ENCODE measurements at regions not wholly inside any gene's neighbourhood (a gene's known extent, or its start where the extent isn't known, plus 50 kb on each side); places are given as distances from the start of the nearest gene placed in this dataset.

GRCh38 chr12:13487326-13487725 lies 290.8 kb downstream of the EMP1 start:
- TF ChIP-seq CTCF (IDR thresholded peaks at IDR 0.05), result no peak
- H3K4me1 ChIP-seq, result no peaks in the 10 kb centered on the region
- H3K36me3 ChIP-seq, result no peaks in the 10 kb centered on the region
- no peaks in the 10 kb centered on the region for H3K9me3 ChIP-seq
- intact Hi-C loops (cut with DNase I), result no loop called here
- DNase-seq (no peak), ATAC-seq (no peak)
- H3K4me3 ChIP-seq, result no peak overlapping the region
- H3K27ac ChIP-seq, result no peak overlapping the region
- H3K27me3 ChIP-seq, result no peaks in the 10 kb centered on the region

- Histone ChIP-seq H3K27ac (no peak overlapping the region), H3K9me3 (no peaks in the 10 kb centered on the region), H3K36me3 (no peaks in the 10 kb centered on the region), H3K27me3 (no peaks in the 10 kb centered on the region), H3K4me3 (no peak overlapping the region), H3K4me1 (no peaks in the 10 kb centered on the region)
- no peak for ATAC-seq
- TF ChIP-seq CTCF (IDR thresholded peaks at IDR 0.05), result no peak
- intact Hi-C loops (cut with DNase I), result no loop called here
- no peak for DNase-seq
Observed at GRCh38 chr12:13486794-13487193, 290.3 kb downstream of the EMP1 start.

GRCh38 chr12:13478650-13479181 lies 282.2 kb downstream of the EMP1 start:
- intact Hi-C loops (cut with DNase I), result no loop called here
- H3K27ac ChIP-seq, result no peak overlapping the region
- H3K4me3 ChIP-seq, result no peak overlapping the region
- H3K36me3 ChIP-seq, result no peaks in the 10 kb centered on the region
- H3K4me1 ChIP-seq, result no peaks in the 10 kb centered on the region
- H3K27me3 ChIP-seq, result no peaks in the 10 kb centered on the region
- no peak for ATAC-seq
- TF ChIP-seq CTCF (IDR thresholded peaks at IDR 0.05), result no peak
- DNase-seq, result no peak
- no peaks in the 10 kb centered on the region for H3K9me3 ChIP-seq

- Histone ChIP-seq H3K36me3 (no peaks in the 10 kb centered on the region), H3K4me1 (no peaks in the 10 kb centered on the region), H3K27ac (no peak overlapping the region), H3K27me3 (no peaks in the 10 kb centered on the region), H3K9me3 (no peaks in the 10 kb centered on the region), H3K4me3 (no peak overlapping the region)
- no peak for TF ChIP-seq CTCF (IDR thresholded peaks at IDR 0.05)
- no peak for ATAC-seq
- intact Hi-C loops (cut with DNase I), result no loop called here
- no peak for DNase-seq
Observed at GRCh38 chr12:13474381-13474780, 277.9 kb downstream of the EMP1 start.

DNA sequence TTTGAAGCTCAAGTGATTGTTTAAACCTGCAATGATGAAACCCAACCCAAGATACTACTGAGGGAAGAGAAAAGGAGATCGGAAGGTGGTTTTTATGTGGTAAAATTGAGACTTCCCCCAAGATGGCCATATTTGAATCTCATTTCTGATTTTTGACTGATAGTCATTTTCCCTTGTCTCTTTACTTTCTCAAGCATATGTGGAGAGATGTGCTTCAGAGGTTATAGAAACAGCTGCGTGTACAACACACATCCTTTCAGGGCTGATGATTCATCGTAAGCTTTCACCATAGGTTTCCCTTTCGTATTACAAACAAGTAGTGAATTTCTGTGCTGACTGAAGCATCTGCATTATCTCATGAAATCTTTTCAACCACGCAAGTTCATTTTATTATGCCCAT lies 276.2 kb downstream of the EMP1 start:
- no peaks in the 10 kb centered on the region for H3K4me1 ChIP-seq
- ATAC-seq, result no peak
- no peaks in the 10 kb centered on the region for H3K27me3 ChIP-seq
- H3K4me3 ChIP-seq, result no peak overlapping the region
- intact Hi-C loops (cut with DNase I), result no loop called here
- no peaks in the 10 kb centered on the region for H3K9me3 ChIP-seq
- TF ChIP-seq CTCF (IDR thresholded peaks at IDR 0.05), result no peak
- no peaks in the 10 kb centered on the region for H3K36me3 ChIP-seq
- no peak overlapping the region for H3K27ac ChIP-seq
- no peak for DNase-seq
